ENCODE measurements at regions not wholly inside any gene's neighbourhood (a gene's known extent, or its start where the extent isn't known, plus 50 kb on each side); places are given as distances from the start of the nearest gene placed in this dataset.

- no peak overlapping the region for H3K4me3 ChIP-seq (replicated peaks in 1 of 2; ENCODE audit: low read depth in 1 of 2, low read length in 2 of 2)
- H3K9ac ChIP-seq (ENCODE audit: low read length): no peak overlapping the region
- no peak overlapping the region for H3K27ac ChIP-seq (ENCODE audit: low read depth, low read length)
- H4K20me1 ChIP-seq (ENCODE audit: insufficient read depth): no peaks in the 10 kb centered on the region
- no peak overlapping the region for H3K4me2 ChIP-seq (ENCODE audit: low read length)
- no peaks in the 10 kb centered on the region for H3K79me2 ChIP-seq (ENCODE audit: insufficient read depth, low read length)
- ChIA-PET POLR2A (no interaction called here), CTCF (no interaction called here), RAD21 (ENCODE audit: low non-redundant PET in 1 of 2, low total read pairs in 2 of 2, uncharacterized antibody in 2 of 2, unreplicated experiment in 2 of 2) (no interaction called here)
- peaks cover 0 to 4% of the 10 kb centered on the region in 2 experiments; a peak in 2 of 4 replicates for H3K9me3 ChIP-seq (ENCODE audit: control insufficient read depth in 1 of 2, insufficient read depth in 1 of 2, low read depth in 1 of 2, low read length in 2 of 2)
- no peaks in the 10 kb centered on the region for H3K9me2 ChIP-seq (ENCODE audit: insufficient read depth)
- no peaks in the 10 kb centered on the region for H3K4me1 ChIP-seq (ENCODE audit: control insufficient read depth in 1 of 2, insufficient read depth in 2 of 2, low read length in 2 of 2)
- intact Hi-C loops (cut with micrococcal nuclease): no loop called here
- ATAC-seq: no peak
- TF ChIP-seq CEBPB (IDR thresholded peaks at IDR 0.05; ENCODE audit: low read depth) (no peak), MAX (IDR thresholded peaks at IDR 0.05) (no peak), SIN3A (IDR thresholded peaks at IDR 0.05; ENCODE audit: low read depth) (no peak), EZH2phosphoT487 (IDR thresholded peaks at IDR 0.05; ENCODE audit: borderline replicate concordance) (no peak), POLR2A (IDR thresholded peaks at IDR 0.05; ENCODE audit: borderline replicate concordance, extremely low read depth, insufficient read depth, insufficient read length) (no peak), RAD21 (IDR thresholded peaks at IDR 0.05; ENCODE audit: low read depth) (no peak), ELF1 (IDR thresholded peaks at IDR 0.05; ENCODE audit: borderline replicate concordance, low read depth) (no peak), SRF (IDR thresholded peaks at IDR 0.05; ENCODE audit: low read depth) (no peak), CBX3 (IDR thresholded peaks at IDR 0.05; ENCODE audit: low read depth) (no peak)
- no TSS peak for BruUV-seq (replicated peaks)
- H3K27me3 ChIP-seq (ENCODE audit: insufficient read depth, low read length): no peaks in the 10 kb centered on the region
- H3K36me3 ChIP-seq (ENCODE audit: control insufficient read depth in 1 of 2, insufficient read depth in 2 of 2, low read length in 2 of 2): no peaks in the 10 kb centered on the region
- H2AFZ ChIP-seq (ENCODE audit: low read depth, low read length, poor library complexity, severe bottlenecking): no peak overlapping the region
- no peak for DNase-seq (ENCODE audit: low read depth, low spot score)
Measured at GRCh38 chr1:4932311-4933030, 278.1 kb downstream of the AJAP1 start.

- no peak overlapping the region for H2AFZ ChIP-seq (ENCODE audit: low read depth, low read length, poor library complexity, severe bottlenecking)
- RAD21 ChIA-PET (ENCODE audit: low non-redundant PET in 1 of 2, low total read pairs in 2 of 2, uncharacterized antibody in 2 of 2, unreplicated experiment in 2 of 2): no interaction called here
- H3K9me3 ChIP-seq (ENCODE audit: control insufficient read depth in 1 of 2, insufficient read depth in 1 of 2, low read depth in 1 of 2, low read length in 2 of 2): peaks cover 0 to 4% of the 10 kb centered on the region in 2 experiments; a peak in 2 of 4 replicates
- no peak overlapping the region for H3K27ac ChIP-seq (ENCODE audit: low read depth, low read length)
- no peaks in the 10 kb centered on the region for H3K9me2 ChIP-seq (ENCODE audit: insufficient read depth)
- no peaks in the 10 kb centered on the region for H4K20me1 ChIP-seq (ENCODE audit: insufficient read depth)
- no peaks in the 10 kb centered on the region for H3K27me3 ChIP-seq (ENCODE audit: insufficient read depth, low read length)
- no peak for ATAC-seq
- H3K36me3 ChIP-seq (ENCODE audit: control insufficient read depth in 1 of 2, insufficient read depth in 2 of 2, low read length in 2 of 2): no peaks in the 10 kb centered on the region
- DNase-seq (ENCODE audit: low read depth, low spot score): no peak
- BruUV-seq (replicated peaks): no TSS peak
- POLR2A ChIA-PET: no interaction called here
- no peak overlapping the region for H3K4me2 ChIP-seq (ENCODE audit: low read length)
- intact Hi-C loops (cut with micrococcal nuclease): no loop called here
- no peaks in the 10 kb centered on the region for H3K79me2 ChIP-seq (ENCODE audit: insufficient read depth, low read length)
- no peak overlapping the region for H3K9ac ChIP-seq (ENCODE audit: low read length)
- H3K4me3 ChIP-seq (replicated peaks in 1 of 2; ENCODE audit: low read depth in 1 of 2, low read length in 2 of 2): no peak overlapping the region
- CTCF ChIA-PET: no interaction called here
- H3K4me1 ChIP-seq (ENCODE audit: control insufficient read depth in 1 of 2, insufficient read depth in 2 of 2, low read length in 2 of 2): no peaks in the 10 kb centered on the region
- TF ChIP-seq ATF3 (IDR thresholded peaks at IDR 0.05): no peak
- no peak for TF ChIP-seq REST (IDR thresholded peaks at IDR 0.05; ENCODE audit: low read depth)
- TF ChIP-seq MAX (IDR thresholded peaks at IDR 0.05): no peak
- TF ChIP-seq FOSL1 (IDR thresholded peaks at IDR 0.05; ENCODE audit: low read depth): no peak
- TF ChIP-seq ZNF274 (IDR thresholded peaks at IDR 0.05; ENCODE audit: low read depth, low read length): no peak
- no peak for TF ChIP-seq SIN3A (IDR thresholded peaks at IDR 0.05; ENCODE audit: low read depth)
- TF ChIP-seq EZH2 (IDR thresholded peaks at IDR 0.05): no peak
- no peak for TF ChIP-seq ELF1 (IDR thresholded peaks at IDR 0.05; ENCODE audit: borderline replicate concordance, low read depth)
- TF ChIP-seq POLR2A (IDR thresholded peaks at IDR 0.05; ENCODE audit: borderline replicate concordance, extremely low read depth, insufficient read depth, insufficient read length): no peak
Measured at GRCh38 chr1:4931486-4931885, 277.1 kb downstream of the AJAP1 start.

All from HCT116 (cell line).